SU-DHL-6 (cell line): ENCODE measurements at regions not wholly inside any gene's neighbourhood (a gene's known extent, or its start where the extent isn't known, plus 50 kb on each side); places are given as distances from the start of the nearest gene placed in this dataset.

Source experiments
- H2AFZ ChIP-seq: fragments of 200-600 bp; sonication (generic); 2 replicates; pipeline ENCODE4 v1.6.1; 2014; ENCODE audit warnings: low read depth, mild to moderate bottlenecking, moderate library complexity, mixed read lengths, antibody characterized with exemption, low read length; ENCODE audit not compliant: severe bottlenecking
- H3F3A ChIP-seq: fragments of 200-600 bp; shearing (Covaris generic); 2 replicates; pipeline ENCODE4 v1.6.0; 2016; ENCODE audit warnings: antibody characterized with exemption, mild to moderate bottlenecking; ENCODE audit not compliant: insufficient read depth
- H3K27ac ChIP-seq: fragments of 200-600 bp; sonication (generic); 2 replicates; pipeline ENCODE4 v1.5.1; 2016; ENCODE audit warnings: low read depth, mild to moderate bottlenecking, low read length, moderate library complexity, mixed read lengths
- H3K27me3 ChIP-seq: fragments of 200-600 bp; sonication (generic), shearing (Covaris generic); 2 replicates; pipeline ENCODE4 v1.6.0; 2014; ENCODE audit warnings: mild to moderate bottlenecking, low read length
- H3K36me3 ChIP-seq: fragments of 200-600 bp; sonication (generic); 2 replicates; pipeline ENCODE4 v1.6.1; 2014; ENCODE audit warnings: mild to moderate bottlenecking, low read length, mixed read lengths
- H3K4me2 ChIP-seq: fragments of 300-600, 200-600 bp; shearing (Covaris generic), sonication (generic); 2 replicates; pipeline ENCODE4 v1.6.0; 2014; ENCODE audit warnings: low read length, low read depth, mild to moderate bottlenecking; ENCODE audit not compliant: poor library complexity, severe bottlenecking
- H3K4me3 ChIP-seq: fragments of 200-600 bp; sonication (generic); 2 replicates; pipeline ENCODE4 v1.5.1; 2014; ENCODE audit warnings: antibody characterized with exemption, low read length, mild to moderate bottlenecking, mixed read lengths; ENCODE audit not compliant: insufficient read depth, poor library complexity, severe bottlenecking
- H3K79me2 ChIP-seq: fragments of 200-600 bp; sonication (generic); 2 replicates; pipeline ENCODE4 v1.6.1; 2014; ENCODE audit warnings: mild to moderate bottlenecking, low read length, moderate library complexity; ENCODE audit not compliant: insufficient read depth
- H3K9ac ChIP-seq: fragments of 200-600 bp; sonication (generic); 2 replicates; pipeline ENCODE4 v1.7.0; 2014; ENCODE audit warnings: mild to moderate bottlenecking, low read length
- H3K9me2 ChIP-seq: fragments of 200-600 bp; sonication (generic); replicated peaks from 2 replicates; pipeline ENCODE4 v1.6.1; 2014; ENCODE audit warnings: low read length; ENCODE audit not compliant: insufficient read depth
- H3K9me3 ChIP-seq: fragments of 200-600 bp; sonication (generic); 2 replicates; pipeline ENCODE4 v1.6.1; 2014; ENCODE audit warnings: low read length, mixed read lengths; ENCODE audit not compliant: insufficient read depth
- H4K20me1 ChIP-seq: fragments of 200-600 bp; sonication (generic); 2 replicates; pipeline ENCODE4 v1.6.1; 2014; ENCODE audit warnings: low read depth, mild to moderate bottlenecking, antibody characterized with exemption, low read length, moderate library complexity, mixed read lengths
- EZH2phosphoT487 ChIP-seq: fragments of 200-600 bp; sonication (generic), shearing (Covaris generic); conservative IDR thresholded peaks from 2 replicates; pipeline ENCODE4 v1.6.1; 2018; ENCODE audit warnings: mild to moderate bottlenecking, antibody characterized with exemption, low read length, moderate library complexity, mixed read lengths
- TF ChIP-seq, protein P1 (sequence below): fragments of 200-600 bp; sonication (generic); IDR thresholded peaks from one replicate; pipeline ENCODE4 v1.5.1; 2017; ENCODE audit warnings: antibody characterized with exemption, mild to moderate bottlenecking, low read length, moderate library complexity; ENCODE audit not compliant: insufficient read depth, poor library complexity, severe bottlenecking

DNA sequence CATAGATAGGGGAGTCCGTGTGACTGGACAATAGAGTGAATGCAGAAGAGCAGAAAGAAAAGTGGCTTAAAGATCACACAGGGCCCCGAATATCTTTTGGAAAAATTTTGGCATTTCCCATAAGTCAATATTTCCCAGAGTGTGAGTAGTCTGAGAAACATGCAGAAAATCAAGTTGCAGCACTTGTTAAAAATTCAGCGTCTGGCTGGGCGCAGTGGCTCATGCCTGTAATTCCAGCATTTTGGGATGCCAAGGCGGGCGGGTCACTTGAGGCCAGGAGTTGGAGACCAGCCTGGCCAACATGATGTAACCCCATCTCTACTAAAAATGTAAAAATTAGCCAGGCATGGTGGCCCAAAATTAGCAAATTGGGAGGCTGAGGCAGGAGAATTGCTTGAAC is 227.0 kb downstream of the DRD1 start:
- Histone ChIP-seq H3K9me2 (no peaks in the 10 kb centered on the region), H3K27ac (no peak overlapping the region), H3K27me3 (no peaks in the 10 kb centered on the region), H3F3A (no peaks in the 10 kb centered on the region), H3K4me3 (no peak overlapping the region), H3K9me3 (no peaks in the 10 kb centered on the region), H4K20me1 (no peaks in the 10 kb centered on the region), H2AFZ (no peak overlapping the region), H3K4me2 (no peak overlapping the region), H3K9ac (no peak overlapping the region), H3K79me2 (no peaks in the 10 kb centered on the region), H3K36me3 (no peaks in the 10 kb centered on the region)
- TF ChIP-seq, protein P1, sequence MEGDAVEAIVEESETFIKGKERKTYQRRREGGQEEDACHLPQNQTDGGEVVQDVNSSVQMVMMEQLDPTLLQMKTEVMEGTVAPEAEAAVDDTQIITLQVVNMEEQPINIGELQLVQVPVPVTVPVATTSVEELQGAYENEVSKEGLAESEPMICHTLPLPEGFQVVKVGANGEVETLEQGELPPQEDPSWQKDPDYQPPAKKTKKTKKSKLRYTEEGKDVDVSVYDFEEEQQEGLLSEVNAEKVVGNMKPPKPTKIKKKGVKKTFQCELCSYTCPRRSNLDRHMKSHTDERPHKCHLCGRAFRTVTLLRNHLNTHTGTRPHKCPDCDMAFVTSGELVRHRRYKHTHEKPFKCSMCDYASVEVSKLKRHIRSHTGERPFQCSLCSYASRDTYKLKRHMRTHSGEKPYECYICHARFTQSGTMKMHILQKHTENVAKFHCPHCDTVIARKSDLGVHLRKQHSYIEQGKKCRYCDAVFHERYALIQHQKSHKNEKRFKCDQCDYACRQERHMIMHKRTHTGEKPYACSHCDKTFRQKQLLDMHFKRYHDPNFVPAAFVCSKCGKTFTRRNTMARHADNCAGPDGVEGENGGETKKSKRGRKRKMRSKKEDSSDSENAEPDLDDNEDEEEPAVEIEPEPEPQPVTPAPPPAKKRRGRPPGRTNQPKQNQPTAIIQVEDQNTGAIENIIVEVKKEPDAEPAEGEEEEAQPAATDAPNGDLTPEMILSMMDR = no peak
- TF ChIP-seq EZH2phosphoT487 = no peak

DNA sequence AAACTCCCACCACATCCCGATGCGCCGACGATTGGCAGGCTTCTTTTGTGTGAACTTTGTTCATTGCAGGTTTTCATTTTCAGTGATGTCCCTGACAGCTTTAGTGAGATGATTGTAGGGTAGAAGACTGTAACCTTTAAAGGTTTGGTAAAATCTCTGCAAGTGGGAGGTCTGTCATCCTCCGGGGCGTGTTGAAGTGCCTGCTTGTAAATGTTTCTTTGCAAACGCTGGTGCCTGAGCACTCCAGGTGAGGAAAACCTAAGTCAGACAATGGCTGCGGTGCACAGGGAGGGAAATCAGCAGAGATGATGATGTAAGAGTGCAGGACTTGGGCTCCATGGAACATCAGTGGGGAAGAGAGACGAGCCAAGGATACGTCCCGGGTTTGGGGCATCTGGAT is 228.1 kb downstream of the DRD1 start:
- Histone ChIP-seq H2AFZ (no peak overlapping the region), H3K27ac (no peak overlapping the region), H3K4me2 (no peak overlapping the region), H3K9me3 (no peaks in the 10 kb centered on the region), H3K9me2 (no peaks in the 10 kb centered on the region), H3K4me3 (no peak overlapping the region), H4K20me1 (no peaks in the 10 kb centered on the region), H3K9ac (no peak overlapping the region), H3K27me3 (no peaks in the 10 kb centered on the region), H3K36me3 (no peaks in the 10 kb centered on the region), H3F3A (no peaks in the 10 kb centered on the region), H3K79me2 (no peaks in the 10 kb centered on the region)
- no peak for TF ChIP-seq EZH2phosphoT487
- TF ChIP-seq, protein P1 = no peak

DNA sequence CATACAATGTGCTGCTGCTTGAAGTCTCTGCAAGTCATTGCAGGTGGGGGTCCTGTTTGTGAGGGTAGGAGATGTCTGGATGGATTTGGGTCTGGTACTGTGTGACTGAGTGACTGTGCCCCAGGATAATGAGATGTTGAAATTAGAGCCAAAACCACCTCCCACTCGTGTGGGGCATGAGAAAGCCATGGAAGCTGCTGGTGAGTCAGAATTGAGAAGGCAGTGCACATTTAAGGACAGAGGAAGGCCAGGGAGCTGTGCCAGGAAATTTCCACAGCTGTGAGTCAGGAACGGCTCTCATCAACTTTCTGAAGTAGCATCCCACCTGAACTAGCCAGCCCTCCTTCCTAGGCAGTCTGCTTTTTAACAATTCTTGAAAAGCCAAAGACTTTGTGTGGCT is 229.8 kb downstream of the DRD1 start:
- Histone ChIP-seq H3K9ac (no peak overlapping the region), H3K36me3 (no peaks in the 10 kb centered on the region), H4K20me1 (no peaks in the 10 kb centered on the region), H3K4me2 (no peak overlapping the region), H3K4me3 (no peak overlapping the region), H3K9me2 (no peaks in the 10 kb centered on the region), H2AFZ (no peak overlapping the region), H3K27ac (no peak overlapping the region), H3K9me3 (no peaks in the 10 kb centered on the region), H3K79me2 (no peaks in the 10 kb centered on the region), H3K27me3 (no peaks in the 10 kb centered on the region), H3F3A (no peaks in the 10 kb centered on the region)
- TF ChIP-seq EZH2phosphoT487 = no peak
- TF ChIP-seq, protein P1 = no peak
